ENCODE measurements at regions not wholly inside any gene's neighbourhood (a gene's known extent, or its start where the extent isn't known, plus 50 kb on each side); places are given as distances from the start of the nearest gene placed in this dataset.

GRCh38 chr12:94848966-94849365, 154.5 kb downstream of the NDUFA12 start:
- no peak for TF ChIP-seq MTA3 (CRISPR knock-in tag; IDR thresholded peaks at IDR 0.05)
- TF ChIP-seq ZC3H13 (CRISPR knock-in tag; IDR thresholded peaks at IDR 0.05): no peak
- TF ChIP-seq DBP (CRISPR knock-in tag; IDR thresholded peaks at IDR 0.05; ENCODE audit: not compliant biosample characterization): no peak
- no peak for TF ChIP-seq SP1 (IDR thresholded peaks at IDR 0.05)
- TF ChIP-seq SP1 (CRISPR knock-in tag; IDR thresholded peaks at IDR 0.05): no peak
- TF ChIP-seq EP300 (IDR thresholded peaks at IDR 0.05; ENCODE audit: low read depth in 2 of 2, low read length in 2 of 2): no peak
- TF ChIP-seq EP300 (CRISPR knock-in tag; IDR thresholded peaks at IDR 0.05; ENCODE audit: borderline replicate concordance): no peak
- TF ChIP-seq RXRB (CRISPR knock-in tag; IDR thresholded peaks at IDR 0.05; ENCODE audit: borderline replicate concordance): no peak
- no peak for TF ChIP-seq ZBTB7A (CRISPR knock-in tag; IDR thresholded peaks at IDR 0.05)
- TF ChIP-seq SCMH1 (CRISPR knock-in tag; IDR thresholded peaks at IDR 0.05; ENCODE audit: borderline replicate concordance): no peak
- TF ChIP-seq PRDM4 (CRISPR knock-in tag; IDR thresholded peaks at IDR 0.05; ENCODE audit: borderline replicate concordance): no peak
- no peak for TF ChIP-seq CTCF (CRISPR knock-in tag; IDR thresholded peaks at IDR 0.05)
- no peak for TF ChIP-seq MAZ (IDR thresholded peaks at IDR 0.05; ENCODE audit: borderline replicate concordance, low read depth, low read length)
- no peak for TF ChIP-seq MAZ (CRISPR knock-in tag; IDR thresholded peaks at IDR 0.05; ENCODE audit: low read depth)
- TF ChIP-seq ZNF563 (CRISPR knock-in tag; IDR thresholded peaks at IDR 0.05): no peak
- no peak for TF ChIP-seq POLR2A (IDR thresholded peaks at IDR 0.05; ENCODE audit: insufficient read depth in 1 of 2, low read depth in 2 of 2, low read length in 2 of 2)
